ENCODE measurements at regions not wholly inside any gene's neighbourhood (a gene's known extent, or its start where the extent isn't known, plus 50 kb on each side); places are given as distances from the start of the nearest gene placed in this dataset.

- H3K36me3 ChIP-seq: no peaks in the 10 kb centered on the region
- no peak overlapping the region for H3K27ac ChIP-seq
- H3K4me1 ChIP-seq (ENCODE audit: control insufficient read depth in 1 of 2, insufficient read depth in 1 of 2, low read depth in 1 of 2, low read length in 1 of 2): no peaks in the 10 kb centered on the region
- TF ChIP-seq CTCF (IDR thresholded peaks at IDR 0.05): no peak
- no peak overlapping the region for H3K4me3 ChIP-seq (ENCODE audit: low read depth in 1 of 2, low read length in 1 of 2)
- no peaks in the 10 kb centered on the region for H3K27me3 ChIP-seq
- H3K9me3 ChIP-seq: no peaks in the 10 kb centered on the region
Observed at GRCh38 chr7:17516771-17517170, 218.3 kb downstream of the AHR start.

DNA sequence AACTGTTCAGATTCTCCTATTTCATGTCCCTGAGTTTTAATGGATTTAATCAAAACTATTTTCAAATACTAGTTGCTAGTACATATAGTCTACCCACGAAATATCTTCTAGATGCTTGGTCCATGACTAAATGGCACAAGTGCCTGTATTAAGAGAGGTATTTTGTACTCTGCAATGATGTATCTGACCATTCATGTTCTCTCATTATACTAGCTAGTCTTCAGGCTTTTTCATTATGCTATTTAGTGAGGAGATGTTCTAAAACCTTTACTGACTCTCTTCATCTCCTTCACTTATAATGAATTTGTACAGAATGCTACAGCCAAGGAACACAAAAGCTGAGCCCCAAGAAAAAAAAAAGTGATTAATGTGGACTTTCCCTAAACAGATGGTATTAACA is 222.5 kb downstream of the AHR start:
- no peaks in the 10 kb centered on the region for H3K4me1 ChIP-seq (ENCODE audit: control insufficient read depth in 1 of 2, insufficient read depth in 1 of 2, low read depth in 1 of 2, low read length in 1 of 2)
- no peak for TF ChIP-seq CTCF (IDR thresholded peaks at IDR 0.05)
- no peaks in the 10 kb centered on the region for H3K27me3 ChIP-seq
- no peak overlapping the region for H3K27ac ChIP-seq
- H3K36me3 ChIP-seq: no peaks in the 10 kb centered on the region
- no peak overlapping the region for H3K4me3 ChIP-seq (ENCODE audit: low read depth in 1 of 2, low read length in 1 of 2)
- H3K9me3 ChIP-seq: no peaks in the 10 kb centered on the region

GRCh38 chr7:17521437-17521836 is 223.0 kb downstream of the AHR start:
- H3K4me1 ChIP-seq (ENCODE audit: control insufficient read depth in 1 of 2, insufficient read depth in 1 of 2, low read depth in 1 of 2, low read length in 1 of 2): no peaks in the 10 kb centered on the region
- H3K4me3 ChIP-seq (ENCODE audit: low read depth in 1 of 2, low read length in 1 of 2): no peak overlapping the region
- no peak overlapping the region for H3K27ac ChIP-seq
- TF ChIP-seq CTCF (IDR thresholded peaks at IDR 0.05): no peak
- no peaks in the 10 kb centered on the region for H3K27me3 ChIP-seq
- no peaks in the 10 kb centered on the region for H3K36me3 ChIP-seq
- H3K9me3 ChIP-seq: no peaks in the 10 kb centered on the region

DNA sequence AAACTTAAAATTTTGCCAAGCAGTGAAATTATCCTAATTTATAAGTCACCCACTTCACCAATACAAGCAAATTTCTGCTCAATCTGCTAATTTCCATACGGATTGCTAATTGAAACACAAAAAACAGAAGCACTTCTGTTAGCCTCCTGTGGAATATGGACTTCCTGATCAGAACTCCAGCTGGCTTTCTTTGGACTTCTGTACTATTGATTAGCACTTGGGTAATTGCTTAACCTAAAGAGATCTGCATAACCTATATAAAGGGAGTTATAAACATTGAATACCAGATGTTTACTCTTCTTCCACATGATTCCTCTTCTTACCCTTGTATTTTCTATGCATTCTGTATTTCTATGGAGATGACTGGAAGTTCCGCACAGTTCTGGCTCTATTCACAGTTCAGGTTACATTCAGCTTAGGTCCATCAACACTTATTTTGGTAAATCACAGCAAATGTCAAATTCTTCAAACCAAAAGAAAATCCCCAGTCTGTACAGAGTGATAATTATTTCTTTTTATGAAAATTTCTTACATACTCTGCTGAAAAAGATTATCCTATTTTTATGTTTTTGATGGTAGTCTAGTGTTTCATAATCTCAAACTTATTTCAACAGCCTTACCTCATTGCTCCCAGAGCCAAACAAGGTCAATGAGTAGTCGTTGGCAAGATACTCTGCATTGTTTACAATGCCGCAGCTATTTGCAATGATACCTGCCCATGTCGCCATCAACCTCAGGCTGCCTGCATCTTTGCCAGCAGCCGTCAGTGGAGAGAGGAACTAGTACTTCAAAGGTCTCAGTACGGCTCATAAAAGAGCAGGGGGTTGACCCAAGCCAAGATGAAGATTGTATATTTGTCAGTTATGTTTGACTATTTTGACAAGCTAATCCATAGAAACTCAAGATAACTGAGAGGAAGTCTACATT is 225.6 kb downstream of the AHR start:
- H3K4me3 ChIP-seq (ENCODE audit: low read depth in 1 of 2, low read length in 1 of 2): no peak overlapping the region
- H3K27ac ChIP-seq: no peak overlapping the region
- no peak for TF ChIP-seq CTCF (IDR thresholded peaks at IDR 0.05)
- H3K9me3 ChIP-seq: no peaks in the 10 kb centered on the region
- no peaks in the 10 kb centered on the region for H3K4me1 ChIP-seq (ENCODE audit: control insufficient read depth in 1 of 2, insufficient read depth in 1 of 2, low read depth in 1 of 2, low read length in 1 of 2)
- H3K36me3 ChIP-seq: no peaks in the 10 kb centered on the region
- no peaks in the 10 kb centered on the region for H3K27me3 ChIP-seq

- Histone ChIP-seq H3K36me3 (no peaks in the 10 kb centered on the region), H3K27me3 (no peaks in the 10 kb centered on the region), H3K4me1 (ENCODE audit: control insufficient read depth in 1 of 2, insufficient read depth in 1 of 2, low read depth in 1 of 2, low read length in 1 of 2) (no peaks in the 10 kb centered on the region), H3K4me3 (ENCODE audit: low read depth in 1 of 2, low read length in 1 of 2) (no peak overlapping the region), H3K9me3 (no peaks in the 10 kb centered on the region), H3K27ac (no peak overlapping the region)
- no peak for TF ChIP-seq CTCF (IDR thresholded peaks at IDR 0.05)
Observed at GRCh38 chr7:17524746-17525145, 226.3 kb downstream of the AHR start.
